Panc1 (cell line): ENCODE measurements at regions not wholly inside any gene's neighbourhood (a gene's known extent, or its start where the extent isn't known, plus 50 kb on each side); places are given as distances from the start of the nearest gene placed in this dataset.

Experiments used
- ATAC-seq: fragments of 200-7000 bp; cut with Tn5 transposase; 2 replicates; pipeline ENCODE4 v1.9.1; 2020; ENCODE audit warnings: mild to moderate bottlenecking, moderate library complexity
- BruUV-seq: library from RNA; stranded (reverse); fragments of 400-500 nt; replicated peaks from 2 replicates; lab custom pipeline; 2021; lab: Mats Ljungman, UMichigan
- CTCF ChIA-PET: fragments of 300-600 bp; sonication (Branson Sonifier 250); formaldehyde crosslinking; loops from one replicate; lab custom pipeline; 2022; ENCODE audit warnings: antibody characterized with exemption; lab: Charles Lee
- POLR2A ChIA-PET: fragments of 300-600 bp; sonication (Branson Sonifier 250); formaldehyde crosslinking; loops from one replicate; lab custom pipeline; 2022; ENCODE audit warnings: antibody characterized with exemption; lab: Charles Lee
- DNase-seq: peaks from one replicate; pipeline ENCODE4 v3.0.0-alpha.2; 2010; ENCODE audit warnings: low read depth, low spot score
- H3K27ac ChIP-seq: 2 replicates; pipeline ENCODE4 v1.5.1; 2011; ENCODE audit warnings: mild to moderate bottlenecking, low read length, inconsistent platforms
- H3K27me3 ChIP-seq: fragments of 200-500 bp; sonication (Bioruptor generic); 2 replicates; pipeline ENCODE4 v1.6.0; 2014; ENCODE audit warnings: low read length, inconsistent platforms; ENCODE audit not compliant: control insufficient read depth, insufficient read depth
- H3K36me3 ChIP-seq: fragments of 200-500 bp; sonication (Bioruptor generic); 2 replicates; pipeline ENCODE4 v1.5.1; 2014; ENCODE audit warnings: inconsistent platforms, mild to moderate bottlenecking, low read length, moderate library complexity; ENCODE audit not compliant: control insufficient read depth, insufficient read depth
- H3K4me1 ChIP-seq: 2 replicates; pipeline ENCODE4 v1.5.1; 2011; ENCODE audit warnings: inconsistent platforms, mild to moderate bottlenecking, low read length, moderate library complexity; ENCODE audit not compliant: control insufficient read depth, insufficient read depth
- H3K4me3 ChIP-seq, 2 experiments: 2 replicates each; pipeline ENCODE4 v1.5.1; 2011 to 2012; ENCODE audit warnings: low read depth in 2 of 2, low read length in 2 of 2, mild to moderate bottlenecking in 2 of 2, inconsistent platforms in 1 of 2, moderate library complexity in 1 of 2
- H3K9me3 ChIP-seq: fragments of 200-500 bp; sonication (Bioruptor generic); 2 replicates; pipeline ENCODE4 v1.5.1; 2014; ENCODE audit warnings: low read depth, mild to moderate bottlenecking, inconsistent platforms, low read length, moderate library complexity; ENCODE audit not compliant: control insufficient read depth, insufficient read depth
- CTCF ChIP-seq: fragments of 450-650 bp; IDR thresholded peaks from 2 replicates; pipeline ENCODE4 v1.5.1; 2017; ENCODE audit warnings: mild to moderate bottlenecking
- POLR2AphosphoS5 ChIP-seq: IDR thresholded peaks from 2 replicates; pipeline ENCODE4 v1.6.1; 2012; ENCODE audit warnings: mild to moderate bottlenecking, low read depth, low read length, moderate library complexity
- REST ChIP-seq, 2 experiments: IDR thresholded peaks; 2 replicates each; pipeline ENCODE4 v1.6.1; 2011 to 2012; ENCODE audit warnings: low read depth in 2 of 2, control low read depth in 1 of 2, low read length in 1 of 2, mild to moderate bottlenecking in 1 of 2, moderate library complexity in 1 of 2; ENCODE audit not compliant: insufficient read depth in 1 of 2
- SIN3A ChIP-seq: IDR thresholded peaks from 2 replicates; pipeline ENCODE4 v1.6.1; 2012; ENCODE audit warnings: low read depth, mild to moderate bottlenecking, low read length, moderate library complexity, borderline replicate concordance; ENCODE audit not compliant: insufficient read depth
- TCF7L2 ChIP-seq: IDR thresholded peaks from 2 replicates; pipeline ENCODE4 v1.6.1; 2011; ENCODE audit warnings: mild to moderate bottlenecking, low read depth, low read length, inconsistent platforms
- in situ Hi-C: cut with HindIII; loops from 2 replicates; pipeline ENCODE4 v1.10.0; 2016; ENCODE audit warnings: low sequenced_read_pairs, low pct_unique_long_range_greater_than_20kb
- intact Hi-C: fragments of 100-400 bp; cut with micrococcal nuclease; formaldehyde crosslinking; loops from one replicate; pipeline ENCODE4 v1.10.0; 2022; ENCODE audit not compliant: unreplicated experiment

DNA sequence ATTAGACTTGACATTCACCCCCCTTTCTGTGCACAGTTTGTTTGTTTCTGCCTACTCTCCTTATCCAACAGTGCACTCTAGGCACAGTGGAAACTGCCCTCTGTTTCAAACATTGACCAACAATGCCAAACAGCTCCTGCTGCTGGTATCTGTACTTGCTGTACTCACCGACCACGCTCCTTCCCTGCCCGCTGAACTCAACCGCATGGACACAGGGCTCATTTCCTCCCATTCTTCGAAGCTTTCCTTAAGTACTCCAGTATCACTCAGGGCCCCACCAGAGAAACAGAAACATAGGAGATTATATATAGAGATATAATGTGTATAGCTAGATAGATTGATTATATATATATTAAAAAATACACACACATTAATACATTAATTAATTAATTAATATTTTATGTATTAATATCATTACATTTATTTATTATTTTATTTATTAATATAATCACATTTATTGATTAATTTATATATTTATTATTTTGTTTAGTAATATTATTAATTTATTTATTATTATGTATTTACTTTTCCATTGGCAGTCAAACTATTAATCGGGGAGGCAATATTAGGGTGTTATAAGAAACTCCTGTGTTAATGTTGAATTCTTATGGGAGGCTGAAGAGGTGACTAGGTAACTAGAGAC is 1528.2 kb downstream of the EFNB2 start:
- ATAC-seq (no peak), DNase-seq (no peak)
- POLR2A ChIA-PET: no interaction called here
- H3K9me3 ChIP-seq: no peaks in the 10 kb centered on the region
- in situ Hi-C loops: no loop called here
- no peaks in the 10 kb centered on the region for H3K27me3 ChIP-seq
- no peak for TF ChIP-seq CTCF
- TF ChIP-seq SIN3A: no peak
- no peak for TF ChIP-seq TCF7L2
- no peak for TF ChIP-seq POLR2AphosphoS5
- no peak for TF ChIP-seq REST (IDR thresholded peaks at IDR 0.05; ENCODE audit: insufficient read depth in 1 of 2, low read depth in 2 of 2, low read length in 1 of 2)
- no TSS peak for BruUV-seq
- H3K36me3 ChIP-seq: no peaks in the 10 kb centered on the region
- H3K4me3 ChIP-seq: no peak overlapping the region
- intact Hi-C loops: no loop called here
- H3K4me1 ChIP-seq: no peaks in the 10 kb centered on the region
- CTCF ChIA-PET: no interaction called here
- no peak overlapping the region for H3K27ac ChIP-seq

- DNase-seq (no peak), ATAC-seq (no peak)
- Histone ChIP-seq H3K4me3 (no peak overlapping the region), H3K27ac (no peak overlapping the region), H3K27me3 (no peaks in the 10 kb centered on the region), H3K4me1 (no peaks in the 10 kb centered on the region), H3K9me3 (no peaks in the 10 kb centered on the region), H3K36me3 (no peaks in the 10 kb centered on the region)
- CTCF ChIA-PET: no interaction called here
- in situ Hi-C loops (no loop called here), intact Hi-C loops (no loop called here)
- no TSS peak for BruUV-seq
- POLR2A ChIA-PET: interaction anchor here (0.6 kb wide), 1 partner anchor 673 kb away, joined by 3 read pairs; no protein-coding TSS in a partner anchor
- no peak for TF ChIP-seq TCF7L2
- TF ChIP-seq POLR2AphosphoS5: no peak
- TF ChIP-seq SIN3A: no peak
- TF ChIP-seq CTCF: no peak
- TF ChIP-seq REST (IDR thresholded peaks at IDR 0.05; ENCODE audit: insufficient read depth in 1 of 2, low read depth in 2 of 2, low read length in 1 of 2): no peak
These were observed 1539.4 kb downstream of the EFNB2 start for GRCh38 chr13:104996022-104996421.
